ENCODE measurements at regions not wholly inside any gene's neighbourhood (a gene's known extent, or its start where the extent isn't known, plus 50 kb on each side); places are given as distances from the start of the nearest gene placed in this dataset.

DNA sequence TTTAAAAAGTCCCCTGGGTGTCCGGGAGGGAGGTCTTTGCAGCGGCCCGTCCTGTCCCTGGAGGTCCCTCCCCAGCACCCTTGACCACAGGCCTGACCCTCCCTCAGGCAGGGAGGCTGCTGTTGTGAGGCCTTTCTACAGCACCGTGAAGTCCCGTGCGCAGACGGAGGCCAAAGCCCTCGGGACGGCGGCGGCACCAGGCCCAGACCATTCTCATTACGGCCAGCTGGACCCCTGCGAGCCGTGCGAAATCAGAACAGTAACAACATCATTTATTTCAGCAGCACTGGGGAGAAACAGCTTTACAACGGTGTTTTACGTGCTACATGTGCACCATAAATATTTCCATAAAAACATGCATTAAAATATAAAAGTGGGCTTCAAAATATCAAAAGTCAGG lies 101.4 kb upstream of the ACTRT2 start:
- TF ChIP-seq, protein P1, sequence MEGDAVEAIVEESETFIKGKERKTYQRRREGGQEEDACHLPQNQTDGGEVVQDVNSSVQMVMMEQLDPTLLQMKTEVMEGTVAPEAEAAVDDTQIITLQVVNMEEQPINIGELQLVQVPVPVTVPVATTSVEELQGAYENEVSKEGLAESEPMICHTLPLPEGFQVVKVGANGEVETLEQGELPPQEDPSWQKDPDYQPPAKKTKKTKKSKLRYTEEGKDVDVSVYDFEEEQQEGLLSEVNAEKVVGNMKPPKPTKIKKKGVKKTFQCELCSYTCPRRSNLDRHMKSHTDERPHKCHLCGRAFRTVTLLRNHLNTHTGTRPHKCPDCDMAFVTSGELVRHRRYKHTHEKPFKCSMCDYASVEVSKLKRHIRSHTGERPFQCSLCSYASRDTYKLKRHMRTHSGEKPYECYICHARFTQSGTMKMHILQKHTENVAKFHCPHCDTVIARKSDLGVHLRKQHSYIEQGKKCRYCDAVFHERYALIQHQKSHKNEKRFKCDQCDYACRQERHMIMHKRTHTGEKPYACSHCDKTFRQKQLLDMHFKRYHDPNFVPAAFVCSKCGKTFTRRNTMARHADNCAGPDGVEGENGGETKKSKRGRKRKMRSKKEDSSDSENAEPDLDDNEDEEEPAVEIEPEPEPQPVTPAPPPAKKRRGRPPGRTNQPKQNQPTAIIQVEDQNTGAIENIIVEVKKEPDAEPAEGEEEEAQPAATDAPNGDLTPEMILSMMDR (IDR thresholded peaks at IDR 0.05) = no peak
- TF ChIP-seq POLR2A (IDR thresholded peaks at IDR 0.05) = no peak
